SU-DHL-6 (cell line): ENCODE measurements at regions not wholly inside any gene's neighbourhood (a gene's known extent, or its start where the extent isn't known, plus 50 kb on each side); places are given as distances from the start of the nearest gene placed in this dataset.

Experiments used
- CTCF ChIP-seq: fragments of 200-600 bp; sonication (generic); IDR thresholded peaks from one replicate; pipeline ENCODE4 v1.5.1; 2017; ENCODE audit warnings: antibody characterized with exemption, mild to moderate bottlenecking, low read length, moderate library complexity; ENCODE audit not compliant: insufficient read depth, poor library complexity, severe bottlenecking
- EZH2phosphoT487 ChIP-seq: fragments of 200-600 bp; sonication (generic), shearing (Covaris generic); conservative IDR thresholded peaks from 2 replicates; pipeline ENCODE4 v1.6.1; 2018; ENCODE audit warnings: mild to moderate bottlenecking, antibody characterized with exemption, low read length, moderate library complexity, mixed read lengths

GRCh38 chr2:120460511-120460910 is 114.6 kb downstream of the INHBB start:
- TF ChIP-seq CTCF, result no peak
- TF ChIP-seq EZH2phosphoT487, result no peak
